ENCODE measurements at regions not wholly inside any gene's neighbourhood (a gene's known extent, or its start where the extent isn't known, plus 50 kb on each side); places are given as distances from the start of the nearest gene placed in this dataset.

GRCh38 chr5:62000646-62001045 lies 305.4 kb upstream of the KIF2A start:
- TF ChIP-seq LEF1 (IDR thresholded peaks at IDR 0.05; ENCODE audit: borderline replicate concordance) (no peak), BHLHE40 (IDR thresholded peaks at IDR 0.05; ENCODE audit: borderline replicate concordance) (no peak), SP1 (IDR thresholded peaks at IDR 0.05) (no peak), FOXA1 (IDR thresholded peaks at IDR 0.05) (no peak), SUZ12 (IDR thresholded peaks at IDR 0.05) (no peak), TARDBP (IDR thresholded peaks at IDR 0.05) (no peak), FOXM1 (IDR thresholded peaks at IDR 0.05; ENCODE audit: borderline replicate concordance) (no peak), FOXK2 (IDR thresholded peaks at IDR 0.05) (no peak), PKNOX1 (IDR thresholded peaks at IDR 0.05) (no peak)
